A549 (cell line): ENCODE measurements at regions not wholly inside any gene's neighbourhood (a gene's known extent, or its start where the extent isn't known, plus 50 kb on each side); places are given as distances from the start of the nearest gene placed in this dataset.

Experiments used
- ATAC-seq, 2 experiments: fragments of 200-7000 bp in 1 of 2; fragments of >200 bp in 1 of 2; cut with Nextera tagmentation in 1 of 2; cut with Tn5 transposase in 1 of 2; 3 replicates each; pipeline versions ENCODE4 v1.8.0 to v1.9.1; 2018 to 2020; ENCODE audit warnings: mild to moderate bottlenecking in 1 of 2, moderate library complexity in 1 of 2
- CTCF ChIA-PET: fragments of 300-600 bp; sonication (Branson Sonifier 250); formaldehyde crosslinking; extraction: SDS; loops from one replicate; lab custom pipeline; 2021; ENCODE audit warnings: antibody characterized with exemption, inconsistent platforms; lab: Yijun Ruan, JAX
- POLR2A ChIA-PET: fragments of 350-600 bp; formaldehyde crosslinking; extraction: SDS; loops from one replicate; lab custom pipeline; 2021; ENCODE audit warnings: antibody characterized with exemption, inconsistent platforms; lab: Yijun Ruan, JAX
- DNase-seq, 2 experiments: peaks; one replicate each; pipeline versions ENCODE4 v3.0.0 to v3.0.0-alpha.2; 2011 to 2016; ENCODE audit warnings: low read depth in 1 of 2, low spot score in 1 of 2
- FAIRE-seq: peaks from 2 replicates; lab custom pipeline; 2011; peaks lifted over from hg19 to GRCh38; lab: Jason Lieb, UNC
- H3K27ac ChIP-seq, 2 experiments: fragments of >200 bp; sonication (Bioruptor Twin); formaldehyde crosslinking; 3 replicates each; pipeline ENCODE4 v1.5.1; 2016 to 2017
- H3K4me1 ChIP-seq: fragments of >200 bp; sonication (Bioruptor Twin); formaldehyde crosslinking; 3 replicates; pipeline ENCODE4 v1.6.1; 2016
- H3K4me2 ChIP-seq: fragments of >200 bp; sonication (Bioruptor Twin); formaldehyde crosslinking; 3 replicates; pipeline ENCODE4 v1.6.1; 2016
- H3K4me3 ChIP-seq: fragments of >200 bp; sonication (Bioruptor Twin); formaldehyde crosslinking; 3 replicates; pipeline ENCODE4 v1.5.1; 2016
- H3K9me3 ChIP-seq: fragments of >200 bp; sonication (Bioruptor Twin); formaldehyde crosslinking; 3 replicates; pipeline ENCODE4 v1.6.1; 2016
- CEBPB ChIP-seq, 2 experiments: fragments of >200 bp in 1 of 2; sonication (Bioruptor Twin) in 1 of 2; formaldehyde crosslinking in 1 of 2; IDR thresholded peaks; 2 replicates each; pipeline ENCODE4 v1.6.1; 2012 to 2016
- EP300 ChIP-seq, 2 experiments: fragments of >200 bp; sonication (Bioruptor Twin); formaldehyde crosslinking; IDR thresholded peaks; 2 replicates in 1 of 2; 3 replicates in 1 of 2; pipeline ENCODE4 v1.6.1; 2016 to 2017
- ESRRA ChIP-seq: fragments of 150-350 bp; IDR thresholded peaks from 2 replicates; pipeline ENCODE4 v1.6.1; 2014; ENCODE audit warnings: mild to moderate bottlenecking, low read length, borderline replicate concordance
- FOXS1 ChIP-seq: fragments of 250-450 bp; sonication (Bioruptor Pico); IDR thresholded peaks from 2 replicates; pipeline ENCODE4 v1.5.0; 2020; ENCODE audit warnings: mild to moderate bottlenecking, moderate library complexity
- HOXA7 ChIP-seq: fragments of 250-450 bp; sonication (Bioruptor Pico); IDR thresholded peaks from 2 replicates; pipeline ENCODE4 v1.5.0; 2020; ENCODE audit warnings: mild to moderate bottlenecking, moderate library complexity
- HOXB13 ChIP-seq: fragments of 250-450 bp; sonication (Bioruptor Pico); IDR thresholded peaks from 2 replicates; pipeline ENCODE4 v1.5.0; 2020; ENCODE audit warnings: low read depth, mild to moderate bottlenecking, moderate library complexity
- HOXB5 ChIP-seq: fragments of 250-450 bp; sonication (Bioruptor Pico); IDR thresholded peaks from 2 replicates; pipeline ENCODE4 v1.5.0; 2020; ENCODE audit warnings: mild to moderate bottlenecking, moderate library complexity
- JUN ChIP-seq, 2 experiments: fragments of >200 bp; sonication (Bioruptor Twin); formaldehyde crosslinking; IDR thresholded peaks; 2 replicates in 1 of 2; 3 replicates in 1 of 2; pipeline ENCODE4 v1.6.1; 2016 to 2017
- MAFK ChIP-seq: fragments of 450-650 bp; IDR thresholded peaks from 2 replicates; pipeline ENCODE4 v1.6.1; 2014; ENCODE audit not compliant: partially characterized antibody
- MAZ ChIP-seq: fragments of 150-350 bp; IDR thresholded peaks from 2 replicates; pipeline ENCODE4 v1.6.1; 2014; ENCODE audit warnings: antibody characterized with exemption, low read depth, low read length, borderline replicate concordance
- MYC ChIP-seq: IDR thresholded peaks from 2 replicates; pipeline ENCODE4 v1.6.1; 2012; ENCODE audit warnings: mild to moderate bottlenecking, inconsistent platforms, low read length, improper control_type of control experiment, borderline replicate concordance
- NPAS2 ChIP-seq: fragments of 250-450 bp; sonication (Bioruptor Pico); IDR thresholded peaks from 2 replicates; pipeline ENCODE4 v1.8.0; 2022; ENCODE audit warnings: mild to moderate bottlenecking, moderate library complexity, borderline replicate concordance
- NR3C1 ChIP-seq: fragments of >200 bp; sonication (Bioruptor Twin); formaldehyde crosslinking; IDR thresholded peaks from 3 replicates; pipeline ENCODE4 v1.6.1; 2017
- POLR2AphosphoS2 ChIP-seq: conservative IDR thresholded peaks from 2 replicates; pipeline ENCODE4 v1.6.1; 2012; ENCODE audit warnings: low read length, improper control_type of control experiment, inconsistent platforms
- RARB ChIP-seq: fragments of 250-450 bp; sonication (Bioruptor Pico); IDR thresholded peaks from 2 replicates; pipeline ENCODE4 v1.8.0; 2021; ENCODE audit warnings: mild to moderate bottlenecking, moderate library complexity
- RFX5 ChIP-seq: fragments of 450-650 bp; IDR thresholded peaks from 2 replicates; pipeline ENCODE4 v1.7.1; 2014; ENCODE audit warnings: antibody characterized with exemption, mild to moderate bottlenecking, moderate library complexity
- SREBF2 ChIP-seq: fragments of 450-650 bp; IDR thresholded peaks from 2 replicates; pipeline ENCODE4 v1.6.1; 2014; ENCODE audit warnings: mild to moderate bottlenecking, moderate library complexity
- TFCP2L1 ChIP-seq: fragments of 250-450 bp; sonication (Bioruptor Pico); IDR thresholded peaks from 2 replicates; pipeline ENCODE4 v1.5.0; 2021; ENCODE audit warnings: mild to moderate bottlenecking
- WGBS: methylation state at CpG from one replicate; pipeline ENCODE4 v1.1.6; 2017; ENCODE audit errors: missing lambda C conversion rate; 5-methylcytosine and 5-hydroxymethylcytosine counted together
- TF ChIP-seq, protein P1 (sequence below): IDR thresholded peaks from 2 replicates; pipeline ENCODE4 v1.6.1; 2012; ENCODE audit warnings: low read depth, borderline replicate concordance
- TF ChIP-seq, protein P2 (sequence below): fragments of 250-450 bp; sonication (Bioruptor Pico); IDR thresholded peaks from 2 replicates; pipeline ENCODE4 v1.5.0; 2020; ENCODE audit warnings: low read depth, mild to moderate bottlenecking, moderate library complexity

DNA sequence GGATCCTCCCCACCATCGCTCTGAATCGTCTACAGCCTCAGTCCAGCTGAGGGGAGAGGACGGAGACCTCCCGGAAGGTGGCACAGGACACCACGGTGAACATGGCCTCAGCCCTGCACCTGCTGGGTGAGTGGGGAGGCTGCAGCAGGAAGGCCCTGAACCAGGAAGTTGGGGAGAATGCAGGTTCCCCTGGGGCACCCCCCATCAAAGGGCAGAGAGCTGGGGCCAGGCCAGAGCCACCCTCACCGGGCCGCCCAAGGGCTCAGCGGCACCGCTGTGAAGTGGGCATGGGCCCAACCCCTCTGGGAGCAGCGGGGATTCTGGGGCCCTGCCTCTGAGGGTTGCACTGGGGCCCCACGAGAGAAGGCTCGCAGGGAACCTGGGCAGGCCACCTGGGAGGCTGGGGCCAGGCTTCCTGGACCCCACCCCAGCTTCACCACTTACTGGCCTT lies 98.7 kb downstream of the MICALL2 start:
- no peak overlapping the region for H3K4me2 ChIP-seq
- 82% methylated on average over 12 of the region's 12 CpGs for WGBS
- no peak overlapping the region for H3K4me3 ChIP-seq
- TF ChIP-seq ESRRA (no peak), HOXA7 (CRISPR knock-in tag) (no peak), MAFK (no peak), RARB (CRISPR knock-in tag) (no peak), CEBPB (IDR thresholded peaks at IDR 0.05) (no peak)
- TF ChIP-seq, all 56 proteins: peak for 0
- ATAC-seq, result peak in 1 of 2 experiments; percentile 8; a peak in 1 of 6 replicates
- no peak overlapping the region for H3K27ac ChIP-seq
- H3K4me1 ChIP-seq, result peaks cover 4% of the 10 kb centered on the region; the same call in 2 of the 3 replicates
- H3K9me3 ChIP-seq, result no peaks in the 10 kb centered on the region
- FAIRE-seq, result no peak
- ChIA-PET CTCF (interaction anchor here (1.5 to 1.9 kb wide), 2 partner anchors 12 to 134 kb away, joined by 4 to 5 read pairs; no protein-coding TSS in a partner anchor), POLR2A (no interaction called here)
- DNase-seq, result no peak

DNA sequence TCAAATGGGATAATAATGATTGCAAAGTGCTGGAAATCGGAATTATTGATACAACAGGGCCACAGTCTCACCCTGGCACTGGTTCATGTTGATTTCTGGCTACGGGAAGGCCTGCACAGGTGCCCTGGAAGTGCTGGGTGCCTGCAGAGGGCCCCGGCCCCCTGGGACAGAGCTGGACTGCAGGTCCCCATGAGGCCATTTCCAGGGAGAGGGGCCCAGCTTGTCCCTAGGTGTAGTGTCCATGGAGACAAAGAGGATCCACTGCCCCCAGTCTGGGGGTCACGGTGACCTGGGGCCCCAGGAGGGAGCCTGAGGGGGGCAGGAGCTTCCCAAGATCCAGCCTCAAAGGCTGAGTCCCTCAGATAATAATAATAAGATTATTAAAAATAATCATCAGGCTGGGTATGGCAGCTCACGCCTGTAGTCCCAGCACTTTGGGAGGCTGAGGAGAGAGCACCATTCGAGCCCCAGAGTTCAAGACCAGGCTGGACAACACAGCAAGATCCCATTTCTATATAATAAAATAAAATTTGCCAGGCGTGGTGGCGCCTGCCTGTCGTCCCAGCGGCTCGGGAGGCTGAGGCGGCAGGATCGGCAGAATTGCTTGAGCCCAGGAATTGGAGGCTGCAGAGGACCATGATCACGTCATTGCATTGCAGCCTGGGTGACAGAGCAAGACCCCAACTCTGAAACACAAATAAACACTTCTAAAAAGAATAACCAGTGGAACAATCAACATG lies 98.1 kb downstream of the MICALL2 start:
- TF ChIP-seq RFX5 (no peak), POLR2AphosphoS2 (no peak), MAZ (no peak), HOXB5 (CRISPR knock-in tag) (no peak), TFCP2L1 (CRISPR knock-in tag) (no peak), EP300 (IDR thresholded peaks at IDR 0.05) (no peak), JUN (IDR thresholded peaks at IDR 0.05) (no peak), NPAS2 (CRISPR knock-in tag) (no peak)
- TF ChIP-seq, all 56 proteins: peak for 0
- CTCF ChIA-PET, result interaction anchor here (1.5 to 1.9 kb wide), 2 partner anchors 11 to 135 kb away, joined by 4 to 5 read pairs; no protein-coding TSS in a partner anchor
- Histone ChIP-seq H3K4me2 (no peak overlapping the region), H3K4me1 (no peaks in the 10 kb centered on the region), H3K4me3 (no peak overlapping the region), H3K9me3 (peaks cover 3% of the 10 kb centered on the region; the same call in 1 of the 3 replicates), H3K27ac (no peak overlapping the region)
- POLR2A ChIA-PET, result no interaction called here
- FAIRE-seq, result no peak
- WGBS, result 70% methylated on average over 13 of the region's 14 CpGs
- DNase-seq, result no peak
- ATAC-seq, result no peak

DNA sequence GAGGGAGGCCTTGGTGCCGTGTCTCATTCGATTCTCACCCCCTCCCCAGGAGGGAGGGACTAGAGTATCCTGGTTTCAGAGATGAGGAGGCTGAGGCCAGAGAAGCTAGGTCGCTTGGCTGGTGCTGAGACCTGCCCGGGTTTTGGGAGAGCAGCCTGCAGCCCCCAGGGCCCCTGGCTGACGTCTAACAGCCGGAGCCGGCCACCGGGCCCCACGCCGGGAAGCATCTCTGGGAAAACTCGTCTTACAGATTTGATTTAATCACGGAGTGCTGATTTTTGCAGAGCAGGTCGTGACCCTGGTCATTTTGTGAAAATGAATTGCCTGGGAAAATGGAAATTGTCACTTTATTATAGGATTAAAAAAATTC lies 97.5 kb downstream of the MICALL2 start:
- peaks cover 3% of the 10 kb centered on the region; the same call in 1 of the 3 replicates for H3K9me3 ChIP-seq
- no peak for TF ChIP-seq RARB (CRISPR knock-in tag)
- no peak for TF ChIP-seq NR3C1
- no peak for TF ChIP-seq HOXB13 (CRISPR knock-in tag)
- TF ChIP-seq FOXS1 (CRISPR knock-in tag), result no peak
- no peak for TF ChIP-seq MYC
- no peak for TF ChIP-seq RFX5
- TF ChIP-seq, protein P1, sequence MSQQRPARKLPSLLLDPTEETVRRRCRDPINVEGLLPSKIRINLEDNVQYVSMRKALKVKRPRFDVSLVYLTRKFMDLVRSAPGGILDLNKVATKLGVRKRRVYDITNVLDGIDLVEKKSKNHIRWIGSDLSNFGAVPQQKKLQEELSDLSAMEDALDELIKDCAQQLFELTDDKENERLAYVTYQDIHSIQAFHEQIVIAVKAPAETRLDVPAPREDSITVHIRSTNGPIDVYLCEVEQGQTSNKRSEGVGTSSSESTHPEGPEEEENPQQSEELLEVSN, result no peak
- TF ChIP-seq, protein P2, sequence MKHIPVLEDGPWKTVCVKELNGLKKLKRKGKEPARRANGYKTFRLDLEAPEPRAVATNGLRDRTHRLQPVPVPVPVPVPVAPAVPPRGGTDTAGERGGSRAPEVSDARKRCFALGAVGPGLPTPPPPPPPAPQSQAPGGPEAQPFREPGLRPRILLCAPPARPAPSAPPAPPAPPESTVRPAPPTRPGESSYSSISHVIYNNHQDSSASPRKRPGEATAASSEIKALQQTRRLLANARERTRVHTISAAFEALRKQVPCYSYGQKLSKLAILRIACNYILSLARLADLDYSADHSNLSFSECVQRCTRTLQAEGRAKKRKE (CRISPR knock-in tag), result no peak
- TF ChIP-seq SREBF2, result no peak
- POLR2A ChIA-PET, result no interaction called here
- H3K4me3 ChIP-seq, result no peak overlapping the region
- no peak overlapping the region for H3K27ac ChIP-seq
- WGBS, result 66% methylated on average over 13 of the region's 13 CpGs
- DNase-seq, result no peak
- no peak for ATAC-seq
- H3K4me1 ChIP-seq, result no peaks in the 10 kb centered on the region
- no peak for FAIRE-seq
- H3K4me2 ChIP-seq, result no peak overlapping the region
- CTCF ChIA-PET, result interaction anchor here (1.0 to 1.9 kb wide), 4 partner anchors 10 to 135 kb away, joined by 3 to 5 read pairs (median 4); no protein-coding TSS in a partner anchor
